Hematopoietic multipotent progenitor cell treated with erythropoietin and hydrocortisone succinate and interleukin-3 and kit ligand, for 8 days (in vitro differentiated cells): ENCODE measurements at regions not wholly inside any gene's neighbourhood (a gene's known extent, or its start where the extent isn't known, plus 50 kb on each side); places are given as distances from the start of the nearest gene placed in this dataset.

ENCODE experiments used
- DNase-seq: peaks from one replicate; pipeline ENCODE4 v3.0.0-alpha.2; 2015

DNA sequence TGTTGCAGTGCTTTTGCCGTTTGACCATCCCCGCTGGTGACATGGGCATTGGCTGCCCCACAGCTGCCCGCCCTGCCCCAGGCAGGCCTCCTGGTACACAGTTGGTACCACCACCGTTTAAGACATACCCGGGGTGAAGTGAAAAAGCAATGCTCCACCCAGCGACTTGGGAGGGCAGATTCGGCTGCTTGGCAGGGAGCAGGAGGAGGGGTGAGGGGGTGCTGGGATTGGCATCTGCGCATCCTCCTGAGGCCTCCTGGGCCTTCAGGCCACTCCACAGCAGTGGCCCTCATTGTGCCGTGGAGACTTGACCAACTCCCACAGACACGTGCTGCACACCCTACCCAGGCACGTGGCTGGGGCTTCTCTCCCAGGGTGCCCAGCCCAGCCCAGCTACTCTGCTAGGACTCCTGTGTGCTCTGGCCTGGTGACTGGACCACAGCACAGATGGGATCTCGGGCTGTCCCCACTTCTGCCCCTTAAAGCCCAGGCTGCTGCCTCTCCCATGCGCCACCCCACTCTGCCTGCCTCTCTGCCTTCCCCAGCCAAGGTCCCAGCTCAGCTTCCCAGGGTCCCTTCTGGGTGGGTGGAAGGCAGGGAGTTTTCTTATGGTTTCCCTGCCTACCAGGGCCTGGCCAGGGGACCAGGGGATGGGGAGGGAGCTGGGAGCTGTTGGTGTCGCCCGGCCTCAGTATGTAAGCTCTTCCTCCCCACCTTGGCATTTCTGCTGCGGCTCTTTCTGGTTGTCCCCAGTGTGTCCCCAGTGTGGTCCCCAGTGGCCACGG is 157.0 kb upstream of the HS6ST1 start:
- no peak for DNase-seq

DNA sequence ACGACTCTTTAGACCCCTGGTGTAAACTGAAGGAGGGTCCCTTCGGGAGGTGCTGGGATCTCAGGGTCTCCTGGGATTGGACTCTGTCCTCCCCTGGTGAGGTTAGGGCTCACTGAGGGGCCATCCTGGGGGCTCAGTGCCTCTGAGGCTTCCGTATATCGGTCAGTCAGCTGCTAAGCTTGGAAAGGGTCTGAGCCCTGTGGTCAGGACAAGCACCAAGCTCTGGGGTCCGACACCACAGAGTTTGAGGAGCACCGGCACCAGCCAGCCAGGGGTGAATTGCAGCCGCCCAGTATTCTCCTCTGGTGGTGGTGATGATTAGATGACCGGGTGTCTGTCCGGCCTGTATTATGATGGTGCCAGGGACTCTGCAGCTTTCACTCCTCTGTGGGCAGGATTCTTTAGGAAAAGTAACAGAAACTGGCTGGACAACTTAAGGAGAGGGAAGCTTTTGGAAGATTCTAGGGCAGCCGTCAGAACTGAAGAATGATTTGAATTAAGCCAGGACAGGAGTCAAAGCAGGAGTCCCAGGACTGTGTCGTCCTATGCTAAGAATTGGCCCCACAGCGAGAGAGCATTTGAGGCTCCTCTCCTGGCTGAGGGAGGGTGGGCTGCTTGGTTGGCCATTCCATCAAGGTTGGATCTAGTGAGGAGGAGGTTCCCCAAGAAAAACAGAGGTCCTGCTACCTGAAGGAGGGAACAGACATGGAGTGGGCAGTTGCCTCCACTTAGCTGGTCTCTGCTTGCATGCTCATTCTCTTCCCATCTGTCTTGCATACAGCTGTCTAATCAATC is 158.6 kb upstream of the HS6ST1 start:
- DNase-seq, result no peak

DNA sequence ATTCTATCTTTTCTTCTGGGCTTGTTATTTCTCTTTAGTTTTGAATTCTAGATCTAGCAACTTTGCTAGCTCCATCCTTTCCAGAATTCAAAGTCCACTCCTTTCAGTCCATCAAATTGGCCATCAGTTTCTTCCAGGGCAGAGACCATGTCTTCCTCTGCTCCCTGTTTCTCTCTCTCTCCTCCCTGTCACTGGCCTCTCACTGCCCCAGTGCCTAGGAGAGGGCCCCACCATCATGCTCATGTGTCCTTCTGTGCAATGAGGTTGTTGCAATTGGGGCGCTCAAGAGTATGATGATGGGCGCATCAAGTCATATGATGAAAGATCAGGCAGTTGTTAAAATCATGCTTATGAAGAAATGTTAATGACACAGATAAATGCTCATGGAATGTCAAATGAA is 159.2 kb upstream of the HS6ST1 start:
- no peak for DNase-seq

DNA sequence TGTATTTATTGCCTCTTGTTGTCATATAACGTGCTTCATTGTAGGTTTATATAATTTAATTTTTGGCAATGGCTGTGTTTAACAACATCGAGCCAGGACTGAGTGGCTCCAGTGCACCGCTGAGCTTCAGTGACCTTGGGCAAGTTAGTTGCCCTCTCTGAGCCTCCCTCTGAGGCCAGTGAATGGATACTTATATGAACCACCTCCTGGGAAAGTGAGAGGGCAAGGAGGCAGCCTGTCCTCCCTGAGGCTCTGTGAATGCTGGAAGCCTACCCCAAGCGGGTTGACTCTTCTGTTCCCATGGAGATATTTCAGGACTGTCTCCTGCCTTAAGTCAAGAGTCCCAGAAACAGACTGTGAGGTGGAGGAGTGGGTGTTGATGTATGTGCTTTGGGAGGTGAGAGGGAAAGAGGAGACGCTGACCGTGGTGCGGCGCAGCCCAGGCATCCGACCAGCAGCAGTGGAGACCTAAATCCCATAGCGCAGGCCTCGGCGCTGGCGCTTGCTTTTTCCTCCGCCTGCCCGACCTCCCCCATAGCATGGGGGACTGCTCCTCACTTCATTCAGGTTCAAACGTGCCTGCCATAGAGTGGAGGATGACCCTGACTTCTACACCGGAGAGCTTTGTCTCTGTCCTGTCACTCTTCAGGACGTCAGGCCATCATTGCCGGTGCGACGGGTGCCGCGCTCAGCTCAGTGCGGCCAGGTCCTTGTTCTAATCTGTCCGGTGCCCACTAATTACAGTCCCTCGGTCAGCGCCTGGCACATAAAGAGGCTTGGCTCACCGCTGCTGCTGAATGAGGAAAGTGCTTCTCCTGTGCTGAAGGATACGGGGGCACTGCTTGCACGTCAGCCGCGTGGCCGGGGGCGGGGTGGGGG is 167.3 kb upstream of the HS6ST1 start:
- DNase-seq, result no peak

DNA sequence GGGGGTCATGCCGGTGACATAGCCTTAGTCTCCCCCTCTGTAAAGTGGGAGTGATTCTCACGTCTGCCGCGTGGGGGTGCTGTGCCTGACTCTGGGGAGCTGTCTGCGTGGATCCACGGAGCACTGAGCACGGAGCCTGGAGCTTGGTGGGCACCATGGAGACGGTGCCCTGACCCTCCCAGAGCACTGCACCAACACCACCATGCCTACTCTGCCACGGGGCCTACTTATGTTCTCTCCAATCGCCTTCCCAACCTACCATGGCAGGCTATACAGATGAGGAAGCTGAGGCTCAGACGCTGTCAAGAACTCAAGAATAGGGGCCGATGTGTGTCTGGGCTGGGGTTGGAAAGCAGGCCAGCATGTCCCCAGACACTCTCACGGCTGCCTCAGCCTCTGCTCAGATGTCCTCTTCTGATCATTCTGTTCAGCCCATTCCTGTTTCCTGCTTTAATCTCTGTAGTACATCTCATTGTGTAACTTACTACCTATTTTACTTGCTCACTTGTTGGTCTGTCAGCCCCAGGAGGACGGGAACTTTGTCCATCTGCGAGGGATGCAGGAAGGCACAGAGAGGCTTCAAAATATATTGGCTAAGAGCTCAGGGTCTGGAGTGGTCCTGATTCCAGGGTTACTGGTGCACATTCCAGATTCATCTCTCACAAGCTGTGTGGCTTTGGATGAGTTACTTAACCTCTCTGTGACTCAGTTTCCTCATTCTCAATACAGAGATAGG is 168.1 kb upstream of the HS6ST1 start:
- no peak for DNase-seq

DNA sequence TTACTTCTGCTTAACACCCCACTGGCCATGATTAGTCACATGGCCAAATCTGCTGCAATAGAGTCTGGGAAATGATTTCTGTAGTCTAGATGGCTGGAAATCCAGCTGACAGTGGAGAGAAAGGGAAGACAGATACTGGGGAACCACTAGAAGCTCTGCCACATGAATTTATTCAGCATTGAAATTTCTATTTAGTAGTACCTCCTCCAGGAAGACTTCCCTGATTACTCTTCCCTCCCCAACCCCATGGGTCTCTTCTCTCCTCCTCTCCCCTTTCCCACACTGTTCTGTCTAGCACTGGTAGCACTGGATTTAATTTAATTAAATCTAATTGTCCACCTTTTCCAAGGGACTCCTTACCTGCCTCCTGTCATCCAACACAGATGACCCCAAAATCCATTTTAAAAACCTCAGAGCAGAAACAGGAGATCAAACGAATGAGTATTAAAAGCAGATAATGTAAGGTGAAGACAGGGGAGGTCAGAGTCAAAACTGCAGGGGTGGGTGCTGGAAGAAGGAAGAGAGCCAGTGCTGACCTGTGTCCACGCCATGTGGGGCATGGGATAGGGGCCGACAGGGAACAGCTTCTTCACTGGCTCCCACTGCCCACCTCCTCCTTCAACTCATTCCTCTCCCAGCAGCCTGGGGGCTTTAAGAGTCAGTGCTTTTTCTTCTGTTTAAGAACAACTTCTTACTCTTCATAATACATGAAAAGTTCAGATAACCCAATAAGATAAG is 169.2 kb upstream of the HS6ST1 start:
- DNase-seq, result no peak

DNA sequence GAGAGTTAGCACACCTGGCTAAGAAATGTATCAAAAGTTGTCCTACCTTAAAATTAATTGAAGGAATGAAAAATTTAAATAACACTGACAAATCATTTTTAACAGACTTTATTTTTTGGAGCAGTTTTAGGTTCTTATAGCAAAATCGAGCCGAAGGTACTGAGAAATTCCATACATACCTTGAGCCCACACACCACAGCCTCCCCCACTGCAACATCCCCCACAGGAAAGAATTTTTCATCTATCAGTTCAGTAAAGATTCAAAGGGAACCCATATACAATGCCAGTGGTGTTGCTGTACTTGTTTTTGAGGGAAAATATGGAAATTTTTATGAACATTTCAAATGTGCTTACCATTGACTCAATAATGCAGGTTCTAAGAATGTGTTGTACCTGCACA is 169.8 kb upstream of the HS6ST1 start:
- no peak for DNase-seq

DNA sequence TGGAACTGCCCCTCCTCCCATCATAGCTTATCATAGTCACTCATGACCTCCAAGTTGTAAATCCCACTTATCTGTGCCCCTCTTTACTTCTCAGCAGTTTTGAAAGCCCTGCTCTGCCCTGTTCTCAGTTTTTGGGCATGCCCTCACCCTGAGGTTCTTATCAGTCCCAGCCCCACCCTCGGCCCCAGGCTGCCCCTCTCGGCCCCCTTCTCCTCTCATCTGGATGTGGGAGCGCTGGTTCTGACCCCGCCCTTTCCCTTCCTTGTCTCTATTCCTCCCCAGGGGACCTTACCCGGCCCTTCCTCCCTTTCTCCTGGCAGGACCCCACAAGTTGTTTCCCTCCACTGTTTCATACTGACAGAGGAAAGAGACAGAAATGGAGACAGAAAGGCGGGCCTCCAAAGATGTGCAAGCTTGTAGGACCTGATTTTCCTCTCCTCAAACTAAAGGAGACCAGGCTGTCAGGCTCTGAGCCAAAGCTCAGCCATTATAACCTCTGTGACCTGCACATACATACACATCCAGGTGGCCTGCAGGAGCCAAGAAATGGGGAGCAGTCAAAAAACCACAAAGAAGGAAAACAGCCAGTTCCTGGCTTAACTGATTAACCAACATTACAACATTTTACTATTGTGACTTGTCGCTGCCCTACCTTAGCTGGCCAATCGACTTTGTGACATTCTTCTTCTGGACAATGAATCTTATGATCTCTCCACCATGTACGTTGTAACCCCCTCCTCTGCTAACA is 171.0 kb upstream of the HS6ST1 start:
- peak; percentile 28 for DNase-seq

DNA sequence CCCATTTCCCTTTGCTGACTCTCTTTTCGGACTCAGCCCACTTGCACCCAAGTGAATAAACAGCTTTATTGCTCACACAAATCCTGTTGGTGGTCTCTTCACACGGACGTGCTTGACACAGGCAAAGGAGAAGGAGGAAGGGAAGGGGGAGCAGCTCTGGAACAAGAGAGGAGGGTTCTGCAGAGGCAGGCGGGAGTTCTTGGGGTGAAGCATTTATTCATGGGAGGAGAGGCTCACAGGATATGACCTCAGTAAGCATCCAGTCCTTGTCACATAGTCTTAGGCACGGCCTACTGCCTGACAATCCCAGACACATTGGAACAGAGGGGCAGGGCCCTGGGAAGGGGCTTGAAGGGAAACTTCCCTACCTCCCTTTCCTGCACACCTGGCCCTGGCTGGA is 171.7 kb upstream of the HS6ST1 start:
- no peak for DNase-seq

DNA sequence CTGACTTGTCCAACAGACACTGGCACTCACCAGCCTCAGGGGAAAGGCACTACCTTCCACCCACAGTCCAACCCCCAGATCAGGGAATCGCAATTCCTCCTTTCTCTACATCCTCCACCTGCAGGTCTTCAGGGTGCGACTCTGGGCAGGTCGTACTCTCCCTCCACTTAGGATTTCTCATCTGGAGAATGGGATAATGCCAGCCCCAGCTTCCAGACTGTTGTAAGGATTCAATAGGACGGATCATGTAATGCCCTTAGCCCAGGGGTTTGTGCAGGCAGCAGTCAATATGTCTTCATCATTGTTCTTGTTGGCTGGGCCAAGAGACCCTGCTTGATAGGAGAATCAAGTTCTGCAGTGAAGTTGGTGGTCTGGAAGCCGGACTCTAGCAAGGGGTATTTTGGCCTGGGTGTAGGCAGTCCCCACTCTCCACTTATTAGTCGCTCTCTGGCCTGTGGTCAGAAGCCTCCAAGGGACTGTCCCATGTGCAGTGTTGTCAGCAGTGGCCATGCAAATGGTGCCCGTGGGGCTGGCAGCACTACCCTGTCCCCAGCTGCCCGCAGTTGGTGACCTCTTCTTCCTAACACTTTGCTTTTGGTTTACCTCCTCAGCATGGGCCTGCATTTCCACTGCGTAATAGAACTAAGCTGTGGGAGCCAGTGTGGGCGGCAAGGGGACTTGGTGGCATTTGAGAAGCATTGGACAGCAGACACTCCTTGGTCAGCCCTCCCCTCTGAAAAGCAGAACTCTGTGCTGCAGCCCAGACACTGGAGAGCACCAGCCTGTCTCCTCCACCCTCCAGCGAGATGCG is 172.4 kb upstream of the HS6ST1 start:
- no peak for DNase-seq

DNA sequence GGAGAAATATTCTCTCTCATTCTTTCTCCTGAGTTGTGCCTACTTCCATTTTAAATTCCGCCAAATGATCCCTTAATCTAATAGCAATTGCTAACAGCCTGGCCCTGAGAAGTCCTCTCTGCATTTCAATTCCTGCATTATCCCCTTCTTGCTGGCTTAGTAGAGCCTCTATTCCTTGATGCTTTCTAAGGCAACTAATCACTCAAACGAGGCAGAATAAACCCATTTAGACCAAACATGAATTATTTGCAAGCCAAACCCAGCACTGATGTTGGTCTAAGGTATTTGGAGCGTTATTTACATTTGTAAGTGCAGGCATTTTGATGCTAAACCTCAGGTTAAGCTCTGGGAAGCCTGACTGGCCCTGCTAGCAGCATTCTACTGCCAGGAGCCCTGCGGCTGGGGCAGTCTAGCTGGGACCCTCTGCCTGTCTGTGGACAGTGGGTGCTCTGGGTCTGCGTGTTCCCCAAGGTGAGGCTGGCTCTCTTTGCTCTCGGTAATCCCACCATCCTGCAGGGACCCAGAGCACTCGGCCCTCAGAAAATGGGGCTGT is 173.1 kb upstream of the HS6ST1 start:
- no peak for DNase-seq

DNA sequence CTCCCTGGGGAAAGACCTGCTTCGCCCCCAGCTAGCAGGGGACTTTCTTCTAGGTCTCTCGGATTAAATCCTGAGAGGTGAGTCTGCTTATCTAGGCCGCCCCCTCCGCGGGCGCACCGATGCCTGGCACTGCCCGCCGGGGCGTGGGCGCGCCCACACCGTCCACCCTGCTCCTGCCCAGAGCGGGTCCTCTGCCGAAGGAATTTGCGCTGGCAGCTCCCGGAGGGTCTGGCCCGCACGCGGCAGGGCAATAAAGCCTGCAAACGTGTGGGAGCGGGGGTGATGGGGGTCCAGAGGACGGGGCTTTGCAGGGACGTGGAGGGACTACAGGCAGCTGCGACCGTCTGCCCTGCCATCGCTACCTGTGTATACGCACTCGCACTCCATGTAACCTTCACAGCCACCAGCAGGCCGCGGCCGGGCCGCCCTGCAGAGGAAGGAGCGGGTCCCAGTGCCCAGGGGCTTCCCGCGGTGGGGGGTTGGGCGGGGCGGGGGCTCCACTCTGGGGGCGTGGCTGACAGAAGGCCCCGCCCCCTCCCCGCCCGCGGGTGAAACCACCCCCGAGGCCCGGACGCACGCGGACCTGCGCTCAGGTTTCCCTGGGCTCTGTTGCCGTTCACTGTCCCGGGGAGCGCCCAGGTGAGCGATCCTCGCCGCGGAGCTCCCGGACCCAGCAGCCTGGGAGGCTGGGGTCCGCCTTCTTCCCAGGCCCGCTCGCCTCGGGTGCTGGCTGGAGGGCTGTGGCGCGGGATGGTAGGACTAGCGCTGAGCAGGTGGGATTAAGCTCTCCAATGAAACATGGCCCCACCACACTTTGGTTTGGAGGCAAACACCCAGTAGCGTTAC is 174.5 kb upstream of the HS6ST1 start:
- no peak for DNase-seq

DNA sequence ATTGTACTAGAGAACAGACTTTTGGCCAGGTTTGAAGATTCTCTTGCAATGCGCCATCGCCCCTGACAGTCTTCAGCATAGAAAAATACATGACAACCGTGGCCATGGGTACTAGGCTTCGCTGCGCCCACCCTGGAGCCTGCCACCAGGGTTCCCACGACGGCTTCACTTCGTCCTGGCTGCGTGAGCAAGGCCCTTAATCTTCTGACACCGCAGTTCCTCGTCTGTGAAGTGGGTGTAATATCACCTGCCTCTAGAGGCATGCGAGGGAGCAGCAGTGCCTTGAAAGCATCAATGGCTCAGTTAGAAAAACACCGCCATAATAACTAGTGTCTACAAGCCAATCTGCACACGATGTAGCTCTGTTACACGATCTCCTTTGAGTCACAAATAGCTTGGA is 175.2 kb upstream of the HS6ST1 start:
- DNase-seq, result no peak

DNA sequence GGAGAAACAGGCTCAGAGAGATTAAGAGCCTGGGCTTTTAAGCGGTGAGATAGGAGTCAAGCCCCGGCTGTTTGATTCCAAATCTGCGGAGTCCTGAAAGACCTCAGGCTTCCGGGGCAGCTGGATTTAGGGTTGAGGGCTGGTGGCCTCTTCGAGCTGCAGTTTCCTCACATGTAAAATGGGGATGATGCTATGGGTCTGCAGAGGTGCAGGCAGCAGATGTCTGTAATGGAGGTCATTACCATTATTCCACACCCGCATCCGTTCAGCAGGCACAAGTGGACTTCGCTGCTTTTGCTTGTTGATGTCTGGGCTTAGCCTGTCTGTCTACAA is 175.6 kb upstream of the HS6ST1 start:
- no peak for DNase-seq

DNA sequence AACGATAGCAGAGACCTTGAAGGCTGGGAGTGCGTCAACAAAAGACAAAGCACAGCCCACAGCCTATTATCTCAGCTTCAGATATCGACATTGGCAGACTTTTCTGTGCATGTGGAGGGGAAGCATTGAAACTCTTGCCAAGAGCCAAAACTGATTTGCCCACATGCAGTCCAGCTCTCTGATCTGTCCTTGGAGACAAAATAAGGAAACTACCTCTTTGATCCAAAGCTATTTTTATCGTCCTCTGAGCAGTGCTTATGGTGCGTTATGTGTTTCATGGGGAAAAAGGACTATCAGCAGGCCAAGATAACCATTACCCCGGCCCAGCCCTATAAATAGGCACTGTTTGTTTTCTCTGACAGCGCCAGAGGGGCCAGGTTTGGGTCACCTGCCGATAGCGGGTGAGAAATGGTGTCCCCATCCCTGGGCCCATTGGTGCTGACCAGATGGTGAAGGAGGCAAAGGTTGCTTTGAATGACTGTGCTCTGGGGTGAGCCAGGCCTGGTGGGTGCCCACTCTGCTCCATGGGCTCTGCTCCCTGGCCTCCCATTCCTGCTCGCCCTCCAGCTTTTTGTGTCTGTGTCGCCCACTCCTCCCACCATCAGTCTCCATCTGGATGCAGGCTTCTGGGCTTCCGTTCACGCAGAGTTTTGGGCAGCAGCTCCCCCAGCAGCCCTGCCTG is 176.1 kb upstream of the HS6ST1 start:
- DNase-seq, result peak; percentile 90

DNA sequence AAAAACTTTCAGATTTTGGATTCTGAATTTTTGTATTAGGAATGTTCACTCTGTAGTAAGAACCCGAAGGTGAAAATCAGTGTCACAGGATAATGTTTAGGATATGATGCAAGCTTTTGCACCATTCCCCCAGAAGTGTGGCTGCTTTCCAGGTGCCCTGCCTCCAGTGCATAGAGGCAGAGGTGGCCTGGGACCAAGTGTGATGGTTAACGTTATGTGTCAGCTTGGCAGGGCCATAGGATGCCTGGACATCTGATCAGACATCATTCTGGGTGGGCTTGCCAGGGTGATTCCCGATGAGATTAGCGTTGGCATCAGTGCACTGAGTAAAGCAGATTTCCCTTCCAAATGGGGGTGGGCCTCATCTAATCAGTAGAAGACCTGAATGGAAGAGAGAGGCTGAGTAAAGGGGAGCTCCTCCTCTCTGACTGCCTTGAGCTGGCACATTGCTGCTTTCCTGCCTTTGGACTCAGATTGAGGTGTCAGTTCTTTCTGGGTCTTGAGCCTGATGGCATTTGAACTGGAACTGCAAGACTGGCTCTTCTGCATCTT is 177.4 kb upstream of the HS6ST1 start:
- no peak for DNase-seq

DNA sequence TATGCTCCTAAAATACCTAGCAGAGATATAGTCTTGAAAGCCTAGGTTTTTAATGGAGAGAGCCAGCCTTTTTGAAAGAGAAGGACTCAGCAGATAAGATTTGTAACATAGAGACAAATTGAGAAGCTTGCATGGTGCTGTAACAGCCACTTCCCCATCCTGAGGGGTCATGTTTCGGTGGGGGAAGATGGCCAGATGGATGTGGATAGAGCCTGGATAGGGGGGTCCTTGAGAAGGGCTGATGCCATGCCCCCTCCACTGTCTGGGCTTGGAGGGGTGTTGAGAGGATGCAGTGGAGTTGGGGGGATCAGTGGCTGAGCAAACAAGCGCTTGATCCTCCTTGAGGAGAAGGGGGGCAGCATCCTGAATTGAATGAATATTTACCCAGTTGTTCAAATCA is 178.0 kb upstream of the HS6ST1 start:
- no peak for DNase-seq

DNA sequence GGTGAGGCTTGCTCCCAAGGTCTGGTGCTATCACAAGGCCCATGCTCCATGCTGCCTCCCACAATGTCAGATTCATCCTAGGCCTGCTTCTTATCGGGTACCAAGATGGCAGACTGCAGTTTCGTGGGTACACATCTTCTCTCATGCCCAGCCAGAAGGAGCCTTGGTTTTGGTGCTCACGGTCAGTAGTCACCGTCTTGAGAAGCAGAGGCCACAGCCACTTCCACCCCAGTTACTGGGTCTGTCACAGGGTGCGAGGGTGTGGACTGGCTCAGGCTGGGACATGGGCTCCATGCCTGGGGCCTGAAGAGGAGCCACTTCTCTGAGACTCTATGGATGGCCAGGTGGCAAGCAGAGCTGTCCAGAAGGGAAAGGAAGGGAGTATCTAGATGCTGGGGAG is 178.8 kb upstream of the HS6ST1 start:
- no peak for DNase-seq
